GM21390 (cell line): ENCODE measurements at regions not wholly inside any gene's neighbourhood (a gene's known extent, or its start where the extent isn't known, plus 50 kb on each side); places are given as distances from the start of the nearest gene placed in this dataset.

Experiments used
- ATAC-seq: cut with Tn5 transposase; IDR thresholded peaks from one replicate; pipeline ENCODE4 v1.9.1; 2021; ENCODE audit not compliant: unreplicated experiment

- no peak for ATAC-seq
Observed at GRCh38 chr5:97666783-97667182, 483.7 kb upstream of the RIOK2 start.

- ATAC-seq, result no peak
Observed at GRCh38 chr5:97670447-97670846, 487.4 kb upstream of the RIOK2 start.

GRCh38 chr5:97676608-97677007, 493.6 kb upstream of the RIOK2 start:
- no peak for ATAC-seq

GRCh38 chr5:97694091-97694490, 511.0 kb upstream of the RIOK2 start:
- no peak for ATAC-seq

GRCh38 chr5:97714424-97714823, 531.4 kb upstream of the RIOK2 start:
- ATAC-seq, result no peak

GRCh38 chr5:97726106-97726505, 543.1 kb upstream of the RIOK2 start:
- no peak for ATAC-seq

GRCh38 chr5:97728920-97729319, 545.9 kb upstream of the RIOK2 start:
- ATAC-seq, result no peak

GRCh38 chr5:97729938-97730337, 546.9 kb upstream of the RIOK2 start:
- ATAC-seq, result no peak

GRCh38 chr5:97735209-97735608, 552.2 kb upstream of the RIOK2 start:
- no peak for ATAC-seq

GRCh38 chr5:97737608-97738007, 554.6 kb upstream of the RIOK2 start:
- ATAC-seq, result no peak

GRCh38 chr5:97745817-97746216, 562.8 kb upstream of the RIOK2 start:
- no peak for ATAC-seq

- ATAC-seq, result no peak
Observed at GRCh38 chr5:97750576-97750975, 567.5 kb upstream of the RIOK2 start.

- ATAC-seq, result no peak
Observed at GRCh38 chr5:97751540-97751939, 568.5 kb upstream of the RIOK2 start.

GRCh38 chr5:97752871-97753270, 569.8 kb upstream of the RIOK2 start:
- ATAC-seq, result no peak

- ATAC-seq, result no peak
Observed at GRCh38 chr5:97762483-97762882, 579.4 kb upstream of the RIOK2 start.

GRCh38 chr5:97764700-97765099, 581.7 kb upstream of the RIOK2 start:
- ATAC-seq, result no peak

- no peak for ATAC-seq
Observed at GRCh38 chr5:97778451-97778850, 595.4 kb upstream of the RIOK2 start.

- ATAC-seq, result no peak
Observed at GRCh38 chr5:97788369-97788768, 605.3 kb upstream of the RIOK2 start.

- no peak for ATAC-seq
Observed at GRCh38 chr5:97797994-97798451, 615.0 kb upstream of the RIOK2 start.

- ATAC-seq, result no peak
Observed at GRCh38 chr5:97801461-97801860, 618.4 kb upstream of the RIOK2 start.

- ATAC-seq, result no peak
Observed at GRCh38 chr5:97820138-97820537, 637.1 kb upstream of the RIOK2 start.

- no peak for ATAC-seq
Observed at GRCh38 chr5:97832645-97833296, 649.7 kb upstream of the RIOK2 start.

GRCh38 chr5:97834561-97834960, 651.5 kb upstream of the RIOK2 start:
- no peak for ATAC-seq
